Inflammatory macrophage treated with lipopolysaccharide for 1 hour (primary cell): ENCODE measurements at regions not wholly inside any gene's neighbourhood (a gene's known extent, or its start where the extent isn't known, plus 50 kb on each side); places are given as distances from the start of the nearest gene placed in this dataset.

Experiments
- DNase-seq, 2 donors: peaks; one replicate each; pipeline ENCODE4 v3.0.0-alpha.2; 2020 to 2022

- DNase-seq = no peak
These were observed 217.1 kb downstream of the MED10 start for GRCh38 chr5:6161257-6161656.

DNA sequence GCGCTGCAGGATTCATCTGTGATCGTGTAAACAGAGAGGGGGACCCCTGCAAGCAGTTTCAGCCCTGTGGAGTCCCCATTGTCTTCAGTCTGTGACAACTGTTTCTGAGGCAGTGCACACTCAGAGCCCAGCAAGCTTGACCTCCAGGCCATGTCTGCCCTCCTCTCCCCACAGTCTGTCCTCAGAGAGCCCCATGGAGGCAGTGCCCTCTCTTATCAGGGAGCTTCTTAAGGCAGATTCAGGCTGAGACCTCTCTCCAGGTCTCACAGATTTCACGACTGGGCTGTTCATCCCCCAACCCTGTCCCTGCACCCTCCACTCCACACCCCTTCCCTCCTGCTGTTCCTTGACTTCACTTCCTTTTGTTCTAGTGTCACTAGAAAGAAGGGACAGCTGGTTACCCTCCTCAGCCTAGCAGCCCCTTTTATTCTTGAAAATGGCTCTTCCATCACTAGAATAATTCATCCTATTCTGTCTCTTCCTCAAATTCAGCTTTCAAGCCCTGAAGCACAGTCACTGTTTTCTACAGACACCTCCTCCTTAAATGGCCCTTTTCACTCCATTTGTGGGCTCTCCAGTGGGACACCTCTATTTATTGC lies 218.4 kb downstream of the MED10 start:
- DNase-seq = no peak

GRCh38 chr5:6158974-6159831 lies 219.1 kb downstream of the MED10 start:
- DNase-seq = no peak

DNA sequence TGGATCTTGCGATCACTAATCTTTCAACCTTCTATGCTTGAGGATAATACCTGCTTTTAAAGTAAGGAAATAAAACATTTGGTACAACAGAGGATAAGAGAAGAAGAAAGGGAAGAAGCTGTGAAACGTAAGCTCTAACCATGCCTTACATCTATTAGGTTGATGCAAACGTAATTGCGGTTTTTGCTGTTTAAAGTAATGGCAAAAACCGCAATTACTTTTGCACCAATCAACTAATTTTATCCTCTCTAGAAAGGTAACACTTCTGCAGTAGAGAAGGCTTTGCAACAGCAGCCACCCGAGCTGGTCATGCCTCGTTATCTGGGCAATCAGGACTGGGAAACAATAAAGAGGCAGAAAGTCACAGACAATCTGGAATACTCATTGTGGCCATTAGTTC lies 224.1 kb downstream of the MED10 start:
- DNase-seq = no peak

- DNase-seq = no peak
These were observed 232.1 kb downstream of the MED10 start for GRCh38 chr5:6146271-6146670.

DNA sequence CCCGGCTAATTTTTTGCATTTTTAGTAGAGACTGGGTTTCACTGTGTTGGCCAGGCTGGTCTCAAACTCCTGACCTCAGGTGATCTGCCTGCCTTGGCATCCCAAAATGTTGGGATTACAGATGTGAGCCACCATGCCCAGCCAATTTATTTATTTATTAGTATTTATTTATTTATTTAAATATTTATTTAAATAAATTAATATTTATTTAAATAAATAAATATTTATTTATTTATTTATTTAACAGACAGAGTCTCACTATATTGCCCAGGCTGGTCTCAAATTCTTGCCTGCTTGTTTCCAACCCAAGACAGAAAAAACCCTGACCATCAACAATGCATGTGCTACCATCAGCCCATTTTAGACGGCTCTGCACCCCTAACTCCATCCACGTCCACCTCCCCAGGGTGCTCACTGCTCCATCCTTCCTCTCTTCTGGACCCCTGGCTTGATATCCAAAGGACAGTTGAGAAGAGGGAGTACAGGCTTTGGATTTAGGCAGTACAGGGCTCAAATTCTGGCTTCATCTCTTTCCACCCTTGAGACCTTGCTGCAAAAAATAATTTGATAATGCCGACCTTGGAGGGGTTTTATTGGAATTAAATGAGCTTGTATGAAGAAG lies 232.6 kb downstream of the MED10 start:
- no peak for DNase-seq

DNA sequence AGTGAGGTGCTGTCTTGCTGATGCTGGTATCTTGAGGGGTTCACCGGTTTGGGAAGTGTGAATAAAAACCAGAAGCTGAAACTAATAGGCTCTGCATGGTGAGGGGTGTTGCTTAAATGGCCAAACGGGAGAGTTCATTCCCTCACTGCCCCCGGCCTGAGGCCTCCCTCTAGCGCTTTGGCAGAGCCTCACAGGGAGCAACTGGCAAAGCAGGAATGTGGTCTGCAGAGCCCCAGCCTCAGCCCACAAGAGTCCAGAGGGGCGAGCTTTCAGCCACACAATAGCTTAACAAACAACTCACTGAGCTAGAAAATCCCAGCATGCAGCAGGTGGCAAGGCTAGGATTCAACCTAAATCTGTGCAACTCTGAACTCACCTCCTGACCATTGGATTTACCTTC lies 234.8 kb downstream of the MED10 start:
- no peak for DNase-seq

- DNase-seq = no peak
These were observed 236.0 kb downstream of the MED10 start for GRCh38 chr5:6142353-6142752.

GRCh38 chr5:6140219-6140618 lies 238.1 kb downstream of the MED10 start:
- no peak for DNase-seq

DNA sequence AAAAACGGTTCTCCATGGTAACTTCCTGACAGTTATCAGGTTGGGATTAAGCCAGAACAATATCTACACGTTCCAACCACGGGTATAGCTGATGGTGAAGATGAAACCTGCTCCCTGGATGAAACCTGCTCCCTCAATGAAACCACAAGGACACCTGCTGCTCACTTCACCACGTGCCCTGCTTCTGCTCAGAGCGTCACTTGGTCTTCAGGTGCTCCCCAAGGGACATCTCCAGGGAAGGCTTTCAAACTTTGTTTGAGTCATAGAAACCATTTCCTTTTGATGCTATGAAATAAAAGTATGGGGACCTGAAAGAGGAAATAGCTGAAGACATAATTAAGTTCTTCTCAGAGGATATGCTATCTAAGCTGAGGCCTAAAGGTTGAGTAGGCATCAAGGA lies 242.4 kb downstream of the MED10 start:
- no peak for DNase-seq

GRCh38 chr5:6134281-6134680 lies 244.1 kb downstream of the MED10 start:
- DNase-seq = no peak

DNA sequence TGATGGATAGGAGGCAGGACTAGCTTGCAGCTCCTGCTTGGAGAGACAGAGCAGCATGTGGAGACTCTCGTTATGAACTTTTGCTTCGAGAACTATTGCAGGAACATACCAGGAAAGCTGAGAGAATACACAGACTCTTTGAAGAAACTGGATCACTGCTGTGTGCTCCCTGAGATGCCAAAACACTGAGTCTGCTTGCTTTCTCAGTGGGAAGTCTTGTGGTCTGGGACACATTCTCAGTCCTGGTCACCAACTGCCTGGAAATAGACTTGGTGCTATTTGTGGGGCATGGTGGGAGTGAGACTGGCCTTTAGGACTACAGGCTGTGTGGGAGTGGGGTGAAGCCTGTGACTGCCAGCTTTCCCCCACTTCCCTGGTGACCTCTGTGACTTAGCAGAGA lies 252.6 kb downstream of the MED10 start:
- no peak for DNase-seq

DNA sequence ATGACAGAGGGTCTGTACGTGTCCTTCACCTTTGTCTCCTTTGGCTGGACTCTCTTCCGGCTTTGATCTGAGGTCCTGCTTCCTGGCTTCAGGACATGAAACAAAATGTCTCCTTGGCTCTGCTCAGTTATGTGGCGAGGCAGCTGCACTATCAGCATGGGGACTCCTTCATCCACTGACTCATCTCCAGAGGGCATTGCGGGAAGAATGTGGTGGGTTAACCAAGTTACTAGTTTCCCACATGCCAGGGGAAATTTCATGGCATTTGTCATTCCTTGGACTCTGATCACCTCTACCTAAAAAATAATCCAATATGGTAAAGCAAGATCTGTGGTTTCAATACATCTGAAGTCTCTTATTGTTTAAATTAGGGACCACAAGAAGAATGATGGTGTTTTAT lies 259.7 kb downstream of the MED10 start:
- DNase-seq = no peak

DNA sequence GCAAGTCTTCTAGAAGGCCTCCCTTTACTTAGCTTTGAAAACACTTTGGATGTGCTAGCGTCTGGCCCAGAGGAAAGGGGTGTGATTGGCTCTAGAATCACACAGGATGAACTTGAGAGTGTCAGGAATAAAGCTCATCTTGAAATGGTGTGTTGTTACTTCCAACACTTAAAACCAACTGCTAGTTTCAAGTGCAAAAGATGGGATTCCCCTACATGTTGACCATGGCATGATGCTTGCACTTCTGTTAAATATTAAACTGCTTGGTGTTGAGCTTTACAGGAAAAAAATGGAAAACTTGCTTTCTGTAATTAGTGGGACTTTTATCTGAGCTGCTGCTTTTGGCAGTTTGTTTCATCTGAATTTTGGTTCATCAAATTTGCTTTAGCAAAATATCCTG lies 261.1 kb downstream of the MED10 start:
- no peak for DNase-seq

DNA sequence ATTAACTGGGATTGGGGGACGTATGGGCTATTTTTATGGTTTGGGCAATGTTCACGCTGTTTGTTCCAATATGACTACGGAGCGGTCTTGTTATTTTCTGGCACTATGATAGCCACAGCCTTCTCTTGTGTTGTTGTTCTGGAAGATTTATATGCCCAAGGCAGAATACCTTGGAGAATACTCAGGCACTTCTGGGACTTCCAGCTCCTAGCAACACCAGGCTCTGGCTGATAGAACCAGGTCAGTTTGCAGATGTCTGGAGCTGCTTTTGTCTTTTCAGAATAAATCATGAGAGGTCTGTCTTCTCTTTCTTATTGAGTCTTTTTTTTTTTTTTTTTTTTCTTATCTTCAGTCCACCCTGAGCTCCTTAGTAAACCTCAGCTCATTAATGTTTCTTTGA lies 262.5 kb downstream of the MED10 start:
- DNase-seq = no peak

DNA sequence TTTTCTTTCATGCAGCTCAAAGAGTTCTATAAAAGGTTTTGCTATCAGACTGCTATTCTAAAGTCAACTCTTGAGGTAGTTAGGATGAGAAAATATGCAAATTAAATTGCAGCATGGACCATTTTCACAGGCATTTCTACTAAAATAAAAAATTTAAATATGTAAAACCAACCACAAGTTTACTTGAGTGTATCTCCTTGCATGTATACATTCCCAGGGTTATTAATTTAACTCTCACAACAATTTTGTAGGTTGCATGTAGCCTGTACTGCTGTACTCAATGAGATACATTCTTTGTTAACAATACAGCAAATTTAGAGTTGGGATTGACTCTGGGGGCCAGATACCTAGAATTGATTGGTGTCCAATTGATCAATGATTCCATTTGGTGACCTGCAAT lies 265.8 kb downstream of the MED10 start:
- DNase-seq = no peak

- no peak for DNase-seq
These were observed 266.2 kb downstream of the MED10 start for GRCh38 chr5:6112125-6112524.

DNA sequence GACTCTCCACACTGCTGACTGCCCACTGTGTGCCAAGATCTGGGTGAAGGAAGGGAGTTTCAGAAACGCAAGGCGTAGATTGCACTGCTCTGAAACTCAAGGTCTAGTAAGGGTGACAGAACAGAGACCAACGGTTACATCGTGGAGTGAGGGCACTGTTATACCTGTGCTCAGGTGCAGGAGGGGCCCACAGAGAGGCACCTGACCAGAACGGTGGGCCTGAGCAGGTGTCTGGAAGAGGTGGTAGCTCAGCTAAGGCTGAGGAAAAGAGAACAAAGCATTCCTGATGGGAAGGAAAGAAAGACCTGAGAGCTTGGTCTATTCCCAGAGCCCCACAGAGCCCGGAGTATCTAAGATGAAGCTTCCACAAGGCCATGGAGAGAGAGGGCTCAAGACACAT lies 267.2 kb downstream of the MED10 start:
- DNase-seq = no peak

DNA sequence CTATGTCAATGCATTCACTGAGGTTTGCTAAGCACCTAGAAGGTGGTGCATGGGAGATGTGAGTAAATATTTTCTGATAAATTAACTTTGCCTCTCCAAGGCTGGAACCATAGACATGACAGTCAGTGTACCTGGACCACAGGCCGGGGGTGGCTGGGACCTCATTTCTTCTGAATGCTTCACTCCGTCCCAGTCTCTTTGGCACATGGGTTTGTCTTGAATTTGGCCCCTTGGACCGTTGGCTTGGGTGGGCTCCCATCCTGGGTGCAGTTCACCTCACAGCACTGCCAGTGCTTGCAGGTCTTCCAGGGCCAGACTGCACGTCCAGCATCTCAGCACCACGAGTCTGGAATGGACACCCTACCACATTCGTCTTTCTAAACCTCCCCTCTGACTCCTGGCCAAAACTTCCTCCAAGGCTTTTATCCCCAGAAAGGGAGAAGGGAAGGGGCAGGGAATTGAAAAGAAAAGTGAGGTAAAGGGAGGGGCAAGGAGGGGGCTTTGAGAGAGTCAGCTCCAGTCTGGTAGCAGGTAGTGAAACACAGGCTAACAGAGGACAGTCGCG lies 267.8 kb downstream of the MED10 start:
- no peak for DNase-seq

DNA sequence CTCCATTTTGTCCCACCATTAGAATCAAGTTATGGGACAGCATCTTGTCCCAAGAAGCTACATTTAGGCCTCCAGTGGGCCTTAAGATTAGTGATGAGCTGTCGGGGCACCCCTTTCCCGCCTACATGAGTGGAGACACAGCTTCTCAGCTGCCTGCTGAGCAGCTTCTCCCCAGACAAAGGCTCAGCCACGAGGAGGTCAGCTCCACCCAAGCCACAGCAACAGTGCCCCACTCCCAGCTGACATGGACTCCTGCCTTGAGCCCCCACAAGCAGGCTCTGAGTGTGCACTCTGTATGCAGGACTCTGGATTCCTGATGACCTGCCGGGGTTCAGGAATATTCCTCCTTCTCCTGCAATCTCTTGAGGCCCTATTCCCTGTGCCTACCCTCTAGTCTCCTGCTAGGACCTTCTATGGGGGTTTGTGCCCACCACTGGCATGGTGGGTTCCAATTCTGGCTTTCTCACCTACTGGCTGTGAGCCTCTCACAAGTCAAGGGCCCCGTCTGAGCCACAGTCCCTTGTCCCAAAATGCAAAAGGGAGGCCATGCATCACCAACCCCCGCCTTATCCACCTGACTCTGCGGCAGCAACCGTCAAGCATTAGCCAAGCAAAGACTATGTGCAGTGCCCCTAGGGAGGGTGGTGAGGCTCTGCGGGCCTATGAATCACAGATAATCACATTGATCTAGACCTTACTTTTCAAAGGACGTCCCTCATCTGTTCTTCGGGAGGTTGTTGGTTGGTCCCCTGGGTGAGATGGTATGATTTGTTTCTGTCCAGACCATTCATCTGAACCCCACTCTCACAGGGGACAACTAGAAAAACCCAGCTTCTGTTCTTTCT lies 269.1 kb downstream of the MED10 start:
- DNase-seq = no peak

GRCh38 chr5:6108540-6108848 lies 269.9 kb downstream of the MED10 start:
- no peak for DNase-seq

- DNase-seq = no peak
These were observed 270.4 kb downstream of the MED10 start for GRCh38 chr5:6107675-6108539.
